Mammary epithelial cell (primary cell): ENCODE measurements at regions not wholly inside any gene's neighbourhood (a gene's known extent, or its start where the extent isn't known, plus 50 kb on each side); places are given as distances from the start of the nearest gene placed in this dataset.

Experiments
- CTCF ChIP-seq, 2 donors: IDR thresholded peaks in 1 of 2; conservative IDR thresholded peaks in 1 of 2; 2 replicates each; pipeline ENCODE4 v1.5.1; 2011 to 2012; ENCODE audit warnings: inconsistent platforms in 2 of 2, low read length in 2 of 2, mild to moderate bottlenecking in 2 of 2, control low read depth in 1 of 2, low read depth in 1 of 2; ENCODE audit not compliant: insufficient read depth in 1 of 2; ENCODE audit errors: extremely low read depth in 1 of 2
- EZH2 ChIP-seq: IDR thresholded peaks from 2 replicates; pipeline ENCODE4 v1.6.1; 2012; ENCODE audit warnings: low read length, inconsistent platforms, borderline replicate concordance

- no peak for TF ChIP-seq CTCF (conservative IDR thresholded peaks at IDR 0.05 in 1 of 2, IDR thresholded peaks at IDR 0.05 in 1 of 2; ENCODE audit: extremely low read depth in 1 of 2, insufficient read depth in 1 of 2, low read depth in 1 of 2, low read length in 2 of 2)
- no peak for TF ChIP-seq EZH2
These were observed 123.8 kb upstream of the VKORC1L1 start for GRCh38 chr7:65749039-65749438.
